ENCODE measurements at regions not wholly inside any gene's neighbourhood (a gene's known extent, or its start where the extent isn't known, plus 50 kb on each side); places are given as distances from the start of the nearest gene placed in this dataset.
A peak's percentile ranks its signal among the peaks of the same experiment; 100 is the strongest.

- Histone ChIP-seq H3K36me3 (no peaks in the 10 kb centered on the region), H3K27me3 (no peaks in the 10 kb centered on the region), H3K4me1 (no peaks in the 10 kb centered on the region), H3K27ac (no peak overlapping the region), H3K9me3 (no peaks in the 10 kb centered on the region), H3K4me3 (no peak overlapping the region)
- TF ChIP-seq POLR2AphosphoS5 (IDR thresholded peaks at IDR 0.05) = no peak
- TF ChIP-seq POLR2A (IDR thresholded peaks at IDR 0.05) = no peak
- no peak for TF ChIP-seq CTCF (IDR thresholded peaks at IDR 0.05)
- TF ChIP-seq EP300 (IDR thresholded peaks at IDR 0.05) = no peak
- DNase-seq = no peak
- intact Hi-C loops (cut with DNase I) = no loop called here
- WGBS, 2 donors = 68 to 69% methylated on average over 2 of the region's 2 CpGs
Observed at GRCh38 chr10:107930037-107930436, 765.5 kb upstream of the SORCS1 start.

- Histone ChIP-seq H3K9me3 (no peaks in the 10 kb centered on the region), H3K36me3 (no peaks in the 10 kb centered on the region), H3K27ac (no peak overlapping the region), H3K27me3 (no peaks in the 10 kb centered on the region), H3K4me1 (no peaks in the 10 kb centered on the region), H3K4me3 (no peak overlapping the region)
- no peak for TF ChIP-seq POLR2AphosphoS5 (IDR thresholded peaks at IDR 0.05)
- no peak for TF ChIP-seq EP300 (IDR thresholded peaks at IDR 0.05)
- TF ChIP-seq POLR2A (IDR thresholded peaks at IDR 0.05) = no peak
- TF ChIP-seq CTCF (IDR thresholded peaks at IDR 0.05) = no peak
- WGBS, 2 donors = 85 to 87% methylated on average over 5 of the region's 5 CpGs
- no peak for DNase-seq
- intact Hi-C loops (cut with DNase I) = no loop called here
Observed at GRCh38 chr10:107924458-107924857, 760.0 kb upstream of the SORCS1 start.

- DNase-seq = no peak
- Histone ChIP-seq H3K9me3 (no peaks in the 10 kb centered on the region), H3K27ac (no peak overlapping the region), H3K27me3 (peaks cover 4 to 22% (median 5%) of the 10 kb centered on the region in 3 donors), H3K36me3 (no peaks in the 10 kb centered on the region), H3K4me3 (no peak overlapping the region), H3K4me1 (peaks cover 0 to 8% (median 7%) of the 10 kb centered on the region in 4 donors)
- intact Hi-C loops (cut with DNase I) = no loop called here
- no peak for TF ChIP-seq POLR2A (IDR thresholded peaks at IDR 0.05)
- no peak for TF ChIP-seq POLR2AphosphoS5 (IDR thresholded peaks at IDR 0.05)
- 78 to 83% methylated on average over 12 of the region's 12 CpGs for WGBS, 2 donors
Observed at GRCh38 chr10:107919626-107920235, 755.2 kb upstream of the SORCS1 start.

- Histone ChIP-seq H3K36me3 (no peaks in the 10 kb centered on the region), H3K27me3 (peaks cover 9 to 34% (median 9%) of the 10 kb centered on the region in 3 donors), H3K27ac (no peak overlapping the region), H3K9me3 (no peaks in the 10 kb centered on the region), H3K4me1 (peaks cover 0 to 14% (median 13%) of the 10 kb centered on the region in 4 donors), H3K4me3 (no peak overlapping the region)
- TF ChIP-seq POLR2AphosphoS5 (IDR thresholded peaks at IDR 0.05) (no peak), POLR2A (IDR thresholded peaks at IDR 0.05) (no peak), EP300 (IDR thresholded peaks at IDR 0.05) (no peak), CTCF (IDR thresholded peaks at IDR 0.05) (no peak)
- 91 to 96% methylated on average over 4 of the region's 4 CpGs for WGBS, 2 donors
- DNase-seq = no peak
- intact Hi-C loops (cut with DNase I) = no loop called here
Observed at GRCh38 chr10:107918171-107918570, 753.7 kb upstream of the SORCS1 start.

- no peak for DNase-seq
- Histone ChIP-seq H3K36me3 (no peaks in the 10 kb centered on the region), H3K4me3 (peak overlapping the region; percentile 26 to 44 (median 36)), H3K27ac (no peak overlapping the region), H3K9me3 (no peaks in the 10 kb centered on the region), H3K4me1 (peaks cover 0 to 14% (median 13%) of the 10 kb centered on the region in 4 donors), H3K27me3 (peaks cover 9 to 34% (median 9%) of the 10 kb centered on the region in 3 donors)
- intact Hi-C loops (cut with DNase I) = no loop called here
- WGBS, 2 donors = 5 to 11% methylated on average over 8 of the region's 8 CpGs
- no peak for TF ChIP-seq POLR2A (IDR thresholded peaks at IDR 0.05)
- TF ChIP-seq CTCF (IDR thresholded peaks at IDR 0.05) = no peak
- TF ChIP-seq POLR2AphosphoS5 (IDR thresholded peaks at IDR 0.05) = no peak
- TF ChIP-seq EP300 (IDR thresholded peaks at IDR 0.05) = no peak
Observed at GRCh38 chr10:107915215-107915610, 750.7 kb upstream of the SORCS1 start.
